IMR-90 (cell line): ENCODE measurements at regions not wholly inside any gene's neighbourhood (a gene's known extent, or its start where the extent isn't known, plus 50 kb on each side); places are given as distances from the start of the nearest gene placed in this dataset.

Experiments
- CTCF ChIP-seq: conservative IDR thresholded peaks from 2 replicates; pipeline ENCODE4 v1.5.1; 2012; ENCODE audit warnings: mild to moderate bottlenecking, low read depth, low read length, improper control_type of control experiment
- FOS ChIP-seq: fragments of 150-350 bp; IDR thresholded peaks from 2 replicates; pipeline ENCODE4 v1.6.1; 2016; ENCODE audit warnings: low read depth, low read length
- POLR2A ChIP-seq: IDR thresholded peaks from 2 replicates; pipeline ENCODE4 v1.6.1; 2012; ENCODE audit warnings: mild to moderate bottlenecking, low read depth, low read length

GRCh38 chr7:41540601-41541000, 162.3 kb downstream of the INHBA start:
- TF ChIP-seq POLR2A, result no peak
- no peak for TF ChIP-seq CTCF
- no peak for TF ChIP-seq FOS
